ENCODE measurements at regions not wholly inside any gene's neighbourhood (a gene's known extent, or its start where the extent isn't known, plus 50 kb on each side); places are given as distances from the start of the nearest gene placed in this dataset.
A peak's percentile ranks its signal among the peaks of the same experiment; 100 is the strongest.
"Not testable (repeated sequence)": the region's sequence is repeated elsewhere in the genome, so short reads cannot be mapped to it uniquely, and the experiment has no call there.

DNA sequence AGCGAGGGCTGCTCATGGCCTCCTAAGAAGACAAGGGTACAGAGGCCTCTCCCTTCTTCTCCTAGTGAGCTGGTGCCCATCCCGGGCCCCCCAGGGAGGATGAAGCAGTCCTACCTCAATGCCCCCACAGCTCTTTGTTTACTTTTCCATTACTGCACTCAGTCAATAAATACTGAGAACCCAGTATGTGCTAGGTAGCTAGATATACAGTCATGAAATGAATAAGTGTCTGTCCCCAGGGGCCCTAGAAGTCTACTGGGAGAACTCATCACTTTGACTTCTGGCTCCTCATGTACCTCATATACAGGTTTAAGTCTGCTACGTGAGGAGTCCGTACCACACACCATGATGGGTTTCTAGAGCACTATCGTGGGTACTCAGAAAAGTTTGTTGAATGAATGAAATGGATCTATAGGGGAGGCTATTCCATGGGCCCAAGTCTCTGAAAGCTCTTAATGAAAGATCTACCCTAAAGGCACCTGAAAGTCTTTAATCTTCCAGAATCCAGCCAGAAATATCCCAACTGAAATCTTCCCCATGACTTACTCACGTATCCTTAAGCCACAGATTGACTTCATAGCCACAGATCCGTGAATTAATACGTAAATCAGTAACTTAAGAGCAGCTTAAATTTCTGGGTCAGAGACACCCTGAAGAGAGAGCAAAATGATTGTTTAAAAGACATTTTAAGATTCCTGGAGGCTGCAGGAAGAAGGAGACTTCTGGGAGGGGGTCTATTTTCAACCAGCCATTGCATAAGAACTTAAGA lies 51.6 kb upstream of the POMP start:
- H3K9me3 Mint-ChIP-seq = peaks cover 4% of the 10 kb centered on the region
- H3K4me1 Mint-ChIP-seq = peaks cover 20% of the 10 kb centered on the region
- no peaks in the 10 kb centered on the region for H3K36me3 Mint-ChIP-seq
- ATAC-seq (no peak), DNase-seq (ENCODE audit: low spot score in 2 of 2) (no peak)
- H3K27ac Mint-ChIP-seq = no peak overlapping the region
- no peak overlapping the region for H3K4me3 Mint-ChIP-seq

DNA sequence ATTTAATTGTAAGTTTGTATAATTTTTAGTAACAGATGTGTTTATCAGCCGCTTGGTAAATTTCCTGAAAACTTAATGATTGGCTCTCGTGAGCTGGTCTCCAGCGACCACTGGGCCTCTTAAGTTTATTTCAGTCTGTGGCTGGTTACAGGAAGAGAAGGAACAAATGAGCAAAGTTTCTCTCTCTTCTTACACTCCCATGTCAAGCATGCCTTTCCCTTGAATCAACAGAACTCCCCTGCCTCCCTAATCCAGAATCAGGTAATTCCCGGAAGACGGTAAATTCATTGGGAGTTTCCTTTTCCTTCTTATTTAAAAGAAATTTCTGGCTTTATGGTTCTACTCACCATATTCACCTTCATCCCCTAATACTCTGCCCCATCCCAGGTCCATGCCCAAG lies 52.5 kb upstream of the POMP start:
- Mint-ChIP-seq H3K27ac (no peak overlapping the region), H3K4me3 (no peak overlapping the region), H3K36me3 (no peaks in the 10 kb centered on the region), H3K9me3 (peaks cover 4% of the 10 kb centered on the region), H3K4me1 (peaks cover 11% of the 10 kb centered on the region)
- no peak for DNase-seq (ENCODE audit: low spot score in 2 of 2)
- no peak for ATAC-seq

DNA sequence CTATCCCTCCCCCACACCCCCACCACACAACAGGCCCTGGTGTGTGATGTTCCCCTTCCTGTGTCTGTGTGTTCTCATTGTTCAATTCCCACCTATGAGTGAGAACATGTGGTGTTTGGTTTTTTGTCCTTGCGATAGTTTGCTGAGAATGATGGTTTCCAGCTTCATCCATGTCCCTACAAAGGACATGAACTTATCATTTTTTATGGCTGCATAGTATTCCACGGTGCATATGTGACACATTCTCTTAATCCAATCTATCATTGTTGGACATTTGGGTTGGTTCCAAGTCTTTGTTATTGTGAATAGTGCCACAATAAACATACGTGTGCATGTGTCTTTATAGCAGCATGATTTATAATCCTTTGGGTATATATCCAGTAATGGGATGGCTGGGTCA lies 53.8 kb upstream of the POMP start:
- H3K27ac Mint-ChIP-seq; ATAC-seq; H3K9me3 Mint-ChIP-seq; H3K36me3 Mint-ChIP-seq; H3K4me3 Mint-ChIP-seq; H3K4me1 Mint-ChIP-seq; DNase-seq (ENCODE audit: low spot score in 2 of 2): not testable (repeated sequence)

DNA sequence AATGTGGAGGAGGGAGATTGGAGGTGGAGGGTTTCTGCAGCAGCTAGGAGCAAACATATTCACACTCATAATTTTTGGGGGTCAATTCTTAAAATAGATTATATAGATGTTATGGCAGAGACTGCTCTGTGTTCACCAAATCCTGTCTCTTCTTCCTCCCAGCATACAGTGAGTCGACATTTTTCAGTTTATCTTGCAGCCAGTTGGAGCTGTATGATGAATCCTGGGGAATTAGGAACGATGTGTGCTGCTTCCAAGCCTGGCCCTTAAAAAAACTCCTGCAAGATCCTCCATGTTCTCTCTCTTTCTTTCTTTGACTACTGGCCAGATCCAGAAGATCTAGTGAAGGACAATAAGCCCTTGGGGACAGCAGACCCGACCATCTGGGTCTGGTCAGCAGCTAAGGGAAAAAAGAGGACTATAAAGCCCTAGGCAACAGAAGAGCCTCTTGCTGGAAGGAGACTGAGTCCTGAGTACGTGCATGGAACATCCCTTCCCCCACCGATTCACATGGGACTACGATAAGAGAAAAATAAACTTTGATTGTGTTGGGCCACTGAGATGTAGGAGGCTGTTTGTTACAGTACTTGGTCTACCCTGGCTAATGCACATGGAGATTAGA lies 55.8 kb upstream of the POMP start:
- ATAC-seq (no peak), DNase-seq (ENCODE audit: low spot score in 2 of 2) (no peak)
- no peaks in the 10 kb centered on the region for H3K36me3 Mint-ChIP-seq
- no peak overlapping the region for H3K4me3 Mint-ChIP-seq
- H3K27ac Mint-ChIP-seq = no peak overlapping the region
- H3K4me1 Mint-ChIP-seq = no peaks in the 10 kb centered on the region
- H3K9me3 Mint-ChIP-seq = no peaks in the 10 kb centered on the region

DNA sequence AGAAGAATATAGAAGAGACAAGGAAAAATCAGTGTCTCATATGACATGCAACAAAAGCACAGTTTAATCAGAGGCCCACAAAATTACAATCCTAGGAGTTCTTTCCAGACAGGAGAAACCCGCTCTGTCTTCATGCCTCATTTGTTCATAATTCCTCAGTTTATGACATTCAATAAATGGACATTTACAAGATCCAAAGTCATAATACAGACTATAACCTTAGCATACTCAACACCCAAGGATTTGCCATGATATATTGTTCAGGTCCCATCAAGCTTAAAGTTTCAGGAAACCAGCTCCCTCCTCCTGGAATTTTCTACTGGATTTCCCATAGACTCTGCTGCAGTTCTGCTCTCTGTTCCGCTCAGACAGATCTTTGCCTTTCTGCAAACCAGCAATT lies 56.4 kb upstream of the POMP start:
- Mint-ChIP-seq H3K36me3 (no peaks in the 10 kb centered on the region), H3K4me3 (no peak overlapping the region), H3K9me3 (no peaks in the 10 kb centered on the region), H3K27ac (no peak overlapping the region), H3K4me1 (no peaks in the 10 kb centered on the region)
- ATAC-seq (no peak), DNase-seq (ENCODE audit: low spot score in 2 of 2) (no peak)

DNA sequence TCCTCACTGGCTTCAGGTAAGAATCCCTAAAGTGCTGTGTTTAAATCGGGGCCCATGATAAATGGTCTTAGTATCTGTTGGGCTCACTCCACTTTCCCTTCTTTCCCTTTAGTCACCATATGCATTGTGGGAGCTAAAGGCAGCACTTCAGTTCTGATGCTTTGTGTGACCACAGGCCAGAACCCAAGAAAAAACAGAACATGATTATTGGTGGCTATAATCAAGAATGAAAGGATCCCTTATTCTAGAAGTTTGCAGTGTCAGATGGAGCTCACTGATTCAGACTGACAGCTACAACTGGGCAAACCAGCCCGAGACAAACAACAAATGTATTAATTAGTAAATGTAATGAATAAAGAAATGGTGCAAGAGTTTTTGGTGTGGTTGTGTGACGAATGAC lies 57.3 kb upstream of the POMP start:
- H3K9me3 Mint-ChIP-seq = no peaks in the 10 kb centered on the region
- H3K4me1 Mint-ChIP-seq = no peaks in the 10 kb centered on the region
- no peak for ATAC-seq
- no peak overlapping the region for H3K27ac Mint-ChIP-seq
- DNase-seq (ENCODE audit: low spot score in 2 of 2) = no peak
- H3K36me3 Mint-ChIP-seq = no peaks in the 10 kb centered on the region
- no peak overlapping the region for H3K4me3 Mint-ChIP-seq

DNA sequence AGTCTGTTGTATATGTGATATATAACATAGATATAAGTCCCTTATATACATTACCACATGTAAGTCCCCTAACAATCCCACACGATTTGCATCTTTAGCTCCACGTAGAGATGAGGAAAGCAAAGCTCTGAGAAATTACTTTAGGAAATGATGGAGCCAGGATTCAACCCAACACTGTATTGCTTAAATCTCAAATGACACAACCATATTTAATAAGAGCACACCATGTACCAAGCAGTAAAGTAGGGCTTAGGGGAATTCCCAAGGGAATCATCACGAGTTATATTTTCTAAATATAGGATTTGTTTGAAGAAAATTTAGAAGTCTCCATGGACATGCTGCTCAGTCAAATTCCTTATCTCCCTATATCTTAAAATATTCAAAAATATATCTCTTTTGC lies 61.3 kb upstream of the POMP start:
- ATAC-seq (no peak), DNase-seq (ENCODE audit: low spot score in 2 of 2) (no peak)
- H3K36me3 Mint-ChIP-seq = no peaks in the 10 kb centered on the region
- H3K27ac Mint-ChIP-seq = no peak overlapping the region
- no peak overlapping the region for H3K4me3 Mint-ChIP-seq
- H3K9me3 Mint-ChIP-seq = no peaks in the 10 kb centered on the region
- H3K4me1 Mint-ChIP-seq = no peaks in the 10 kb centered on the region

DNA sequence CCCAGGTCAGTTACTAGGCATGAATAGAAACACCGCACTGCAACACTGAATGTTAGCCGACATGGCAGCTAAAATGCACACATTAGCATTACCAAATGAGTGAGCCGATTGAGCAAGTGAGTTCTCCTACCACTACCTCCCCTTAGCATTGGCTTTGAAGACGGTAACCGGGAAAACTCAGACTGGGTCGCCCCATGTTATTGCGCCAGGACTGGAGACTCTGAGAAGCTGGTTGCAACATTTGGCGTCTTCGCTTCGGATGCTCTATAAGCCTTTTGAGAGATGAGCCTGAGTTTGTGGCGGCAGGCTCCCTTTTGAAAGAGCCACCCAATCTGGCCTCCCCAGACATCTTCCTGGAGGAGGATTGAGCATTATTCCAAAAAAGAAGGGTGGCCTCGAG lies 68.5 kb upstream of the POMP start:
- H3K9me3 Mint-ChIP-seq = no peaks in the 10 kb centered on the region
- DNase-seq (ENCODE audit: low spot score in 2 of 2) (no peak), ATAC-seq (no peak)
- no peak overlapping the region for H3K27ac Mint-ChIP-seq
- no peaks in the 10 kb centered on the region for H3K36me3 Mint-ChIP-seq
- no peak overlapping the region for H3K4me3 Mint-ChIP-seq
- H3K4me1 Mint-ChIP-seq = peaks cover 7% of the 10 kb centered on the region

DNA sequence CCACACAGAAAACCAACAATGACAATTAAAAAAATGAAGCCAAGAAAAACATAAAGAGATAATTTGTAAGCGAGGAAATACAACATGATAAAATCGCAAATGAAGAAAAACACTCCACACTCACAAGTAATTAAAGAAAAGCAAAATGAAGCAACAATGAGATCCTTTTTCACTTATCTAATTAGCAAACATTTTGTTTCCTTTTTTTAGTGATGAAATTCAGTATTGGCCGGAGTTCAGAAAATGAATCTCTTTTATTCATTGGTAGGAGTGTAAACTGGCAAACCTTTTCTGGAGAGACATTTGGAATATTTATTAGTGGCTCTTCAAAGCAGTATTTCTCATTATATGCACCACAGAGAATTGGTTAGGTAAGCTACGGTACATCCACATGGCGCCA lies 70.6 kb upstream of the POMP start:
- DNase-seq (ENCODE audit: low spot score in 2 of 2) (no peak), ATAC-seq (no peak)
- peaks cover 13% of the 10 kb centered on the region for H3K4me1 Mint-ChIP-seq
- no peak overlapping the region for H3K4me3 Mint-ChIP-seq
- no peaks in the 10 kb centered on the region for H3K9me3 Mint-ChIP-seq
- no peaks in the 10 kb centered on the region for H3K36me3 Mint-ChIP-seq
- no peak overlapping the region for H3K27ac Mint-ChIP-seq

DNA sequence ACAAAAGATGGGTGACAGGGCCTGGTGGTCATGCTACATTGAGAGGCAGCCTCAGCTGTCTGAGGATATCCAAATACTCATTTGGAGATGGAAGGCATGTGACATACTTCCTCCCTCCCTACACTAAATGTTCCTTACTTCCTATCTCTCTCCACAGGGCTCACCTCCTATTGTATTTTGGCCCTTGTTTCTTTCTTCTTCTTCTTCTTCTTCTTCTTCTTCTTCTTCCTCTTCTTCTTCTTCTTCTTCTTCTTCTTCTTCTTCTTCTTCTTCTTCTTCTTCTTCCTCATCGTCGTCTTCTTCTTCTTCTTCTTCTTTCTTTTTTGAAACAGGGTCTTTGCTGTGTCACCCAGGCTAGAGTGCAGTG lies 71.8 kb upstream of the POMP start:
- no peak overlapping the region for H3K4me3 Mint-ChIP-seq
- H3K36me3 Mint-ChIP-seq = no peaks in the 10 kb centered on the region
- peak overlapping the region; percentile 6 for H3K27ac Mint-ChIP-seq
- DNase-seq (ENCODE audit: low spot score in 2 of 2) = no peak
- no peaks in the 10 kb centered on the region for H3K9me3 Mint-ChIP-seq
- H3K4me1 Mint-ChIP-seq = peaks cover 22% of the 10 kb centered on the region
- ATAC-seq = peak; percentile 13

DNA sequence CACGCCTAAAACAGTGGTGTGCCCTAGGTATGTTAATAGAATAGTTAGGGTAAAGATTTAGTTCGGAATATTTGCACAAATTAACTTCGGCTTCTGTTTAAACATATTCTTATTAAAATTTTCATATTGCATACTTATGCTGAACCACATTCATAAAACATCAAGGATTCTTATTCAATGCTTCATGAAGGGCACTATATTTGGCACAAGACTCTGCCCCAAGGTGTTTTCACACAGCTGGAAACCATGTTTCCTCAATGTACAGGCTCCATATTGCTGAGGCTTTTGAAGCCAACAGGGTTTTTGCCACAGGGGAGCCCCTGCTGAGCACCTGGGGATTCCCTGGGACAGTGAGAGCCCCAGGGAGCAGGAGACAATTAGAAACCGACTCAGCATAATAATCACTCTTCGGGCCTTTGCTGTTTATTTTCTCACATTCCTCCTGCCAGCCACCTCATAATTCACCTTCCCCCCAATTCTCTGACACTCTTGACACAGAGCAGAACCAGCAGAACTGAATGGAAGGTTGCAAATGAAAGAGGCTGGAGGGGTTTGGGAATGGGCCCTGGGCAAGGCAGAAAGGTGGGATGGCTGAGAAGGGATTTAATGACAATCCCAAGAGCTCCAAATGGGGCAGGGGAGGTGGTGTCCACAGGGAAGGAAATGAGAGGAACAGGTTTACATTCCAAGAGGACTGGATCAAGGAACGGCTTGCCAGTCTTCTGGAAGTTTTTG lies 72.3 kb upstream of the POMP start:
- Mint-ChIP-seq H3K4me3 (no peak overlapping the region), H3K27ac (peak overlapping the region; percentile 6), H3K36me3 (no peaks in the 10 kb centered on the region), H3K9me3 (no peaks in the 10 kb centered on the region), H3K4me1 (peaks cover 22% of the 10 kb centered on the region)
- no peak for DNase-seq (ENCODE audit: low spot score in 2 of 2)
- ATAC-seq = no peak

DNA sequence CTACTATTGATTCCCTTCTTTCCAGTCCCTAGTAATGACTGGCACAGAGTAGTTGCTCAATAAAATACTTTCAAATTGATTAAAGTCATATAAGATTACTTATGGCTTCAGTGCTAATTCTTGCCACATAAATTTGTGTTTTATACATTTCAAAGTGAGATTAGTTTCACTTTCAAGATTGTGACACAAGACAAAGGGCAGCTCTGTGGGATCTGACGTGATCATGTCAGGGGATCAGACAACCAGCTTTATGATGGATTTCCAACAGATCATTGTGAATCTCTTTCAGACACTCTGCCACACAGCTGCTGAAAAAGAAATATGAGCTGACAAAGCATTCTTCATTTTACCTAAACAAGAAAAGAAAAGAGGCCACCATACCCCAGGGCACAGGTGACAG lies 73.4 kb upstream of the POMP start:
- Mint-ChIP-seq H3K4me3 (no peak overlapping the region), H3K36me3 (no peaks in the 10 kb centered on the region), H3K27ac (no peak overlapping the region), H3K4me1 (peaks cover 22% of the 10 kb centered on the region), H3K9me3 (no peaks in the 10 kb centered on the region)
- ATAC-seq (peak; percentile 32), DNase-seq (ENCODE audit: low spot score in 2 of 2) (no peak)

DNA sequence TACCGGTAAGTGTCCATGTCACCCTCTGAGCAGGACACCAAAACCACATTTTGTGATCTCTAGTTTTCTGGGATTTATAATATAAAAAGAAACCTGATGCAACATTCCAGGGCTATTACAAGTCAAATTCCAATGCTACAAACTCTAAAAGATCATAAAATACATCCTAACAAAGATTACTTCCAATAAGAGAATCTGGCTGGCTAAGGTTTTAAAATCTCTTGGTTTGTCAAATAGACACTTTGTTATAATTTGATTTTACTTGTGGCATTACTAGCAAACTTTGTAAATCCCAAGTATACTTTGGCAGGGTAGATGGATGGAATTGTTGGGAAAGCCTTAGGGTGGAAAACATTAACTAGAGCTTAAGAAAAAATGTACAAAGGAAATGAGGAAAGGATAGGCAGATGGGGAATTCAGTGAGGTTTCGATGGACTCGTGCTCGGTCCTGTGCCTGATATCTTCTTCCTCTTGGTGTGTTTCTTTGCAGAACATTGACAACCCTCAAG lies 74.0 kb upstream of the POMP start:
- no peak for DNase-seq (ENCODE audit: low spot score in 2 of 2)
- H3K4me3 Mint-ChIP-seq = no peak overlapping the region
- no peak overlapping the region for H3K27ac Mint-ChIP-seq
- ATAC-seq = no peak
- H3K36me3 Mint-ChIP-seq = no peaks in the 10 kb centered on the region
- no peaks in the 10 kb centered on the region for H3K9me3 Mint-ChIP-seq
- peaks cover 22% of the 10 kb centered on the region for H3K4me1 Mint-ChIP-seq

DNA sequence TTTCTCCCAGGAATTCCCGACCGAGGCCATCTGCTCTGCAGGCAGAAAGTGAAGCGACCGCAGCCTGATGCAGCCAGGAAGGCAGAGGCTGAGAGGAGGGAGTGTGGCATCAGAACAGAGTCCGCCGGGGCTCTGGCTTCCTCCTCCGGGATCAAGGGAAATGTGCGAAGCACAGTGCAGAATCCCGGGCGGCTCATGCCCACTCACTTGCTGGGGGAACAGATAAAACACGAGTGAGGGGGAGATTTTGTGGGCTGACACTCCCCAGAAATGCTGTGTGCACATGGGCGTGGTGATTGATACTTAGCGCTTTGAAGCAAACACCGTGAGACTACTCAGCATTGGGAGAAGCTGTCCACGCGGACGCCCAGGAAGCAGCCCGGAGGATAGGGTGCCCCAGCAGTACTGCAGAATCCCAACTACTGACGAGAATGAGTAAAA lies 75.3 kb upstream of the POMP start:
- no peak overlapping the region for H3K27ac Mint-ChIP-seq
- H3K36me3 Mint-ChIP-seq = no peaks in the 10 kb centered on the region
- no peak for DNase-seq (ENCODE audit: low spot score in 2 of 2)
- no peak overlapping the region for H3K4me3 Mint-ChIP-seq
- no peaks in the 10 kb centered on the region for H3K9me3 Mint-ChIP-seq
- no peak for ATAC-seq
- peaks cover 22% of the 10 kb centered on the region for H3K4me1 Mint-ChIP-seq

DNA sequence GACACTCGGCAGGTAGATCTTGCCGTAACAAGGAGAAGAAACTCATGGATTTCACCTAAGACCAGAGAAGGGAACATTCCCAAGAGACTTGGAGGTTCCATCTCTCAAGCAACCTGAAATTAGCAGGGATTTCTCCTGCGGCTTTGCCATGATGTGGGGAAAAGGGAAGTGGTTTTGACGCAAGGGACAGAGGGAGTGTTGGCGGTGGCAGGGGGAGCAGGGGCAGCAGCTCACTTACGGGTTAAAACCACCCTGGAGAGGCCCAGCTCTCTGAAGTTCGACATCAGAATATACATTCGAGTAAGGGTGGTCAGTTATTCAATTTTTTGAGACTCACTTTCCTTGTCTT lies 76.1 kb upstream of the POMP start:
- DNase-seq (ENCODE audit: low spot score in 2 of 2) (no peak), ATAC-seq (no peak)
- Mint-ChIP-seq H3K4me1 (peaks cover 22% of the 10 kb centered on the region), H3K9me3 (no peaks in the 10 kb centered on the region), H3K27ac (no peak overlapping the region), H3K36me3 (no peaks in the 10 kb centered on the region), H3K4me3 (peak overlapping the region; percentile 22)

Measured in stimulated activated effector memory CD8-positive, alpha-beta T cell treated with anti-CD3 and anti-CD28 coated beads, Interleukin-12 subunit alpha, Interleukin-12 subunit beta, amount 100 ng/mL, for 72 hours (primary cell).